ENCODE measurements at regions not wholly inside any gene's neighbourhood (a gene's known extent, or its start where the extent isn't known, plus 50 kb on each side); places are given as distances from the start of the nearest gene placed in this dataset.
"Not testable (repeated sequence)": the region's sequence is repeated elsewhere in the genome, so short reads cannot be mapped to it uniquely, and the experiment has no call there.

DNA sequence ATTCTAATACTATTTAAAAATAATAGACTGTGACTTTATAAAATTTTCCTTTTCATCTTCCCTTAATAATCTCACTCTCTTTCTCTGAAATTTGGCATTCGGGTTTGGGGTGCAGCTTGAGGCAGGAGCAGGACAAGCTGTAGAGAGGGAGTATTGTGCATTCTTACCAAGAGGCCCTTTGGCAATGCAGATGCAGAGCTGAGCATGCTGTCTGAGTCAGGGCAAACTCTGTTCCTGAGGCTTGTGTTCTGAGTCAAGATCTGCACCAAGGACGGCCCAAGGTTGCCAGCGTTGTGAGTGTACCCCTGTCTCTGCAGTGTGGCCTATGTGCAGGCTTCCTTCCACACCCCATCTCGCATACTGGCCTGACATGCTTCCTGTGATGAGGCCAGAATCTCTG lies 343.8 kb upstream of the FRG2C start:
- TF ChIP-seq, protein P1, sequence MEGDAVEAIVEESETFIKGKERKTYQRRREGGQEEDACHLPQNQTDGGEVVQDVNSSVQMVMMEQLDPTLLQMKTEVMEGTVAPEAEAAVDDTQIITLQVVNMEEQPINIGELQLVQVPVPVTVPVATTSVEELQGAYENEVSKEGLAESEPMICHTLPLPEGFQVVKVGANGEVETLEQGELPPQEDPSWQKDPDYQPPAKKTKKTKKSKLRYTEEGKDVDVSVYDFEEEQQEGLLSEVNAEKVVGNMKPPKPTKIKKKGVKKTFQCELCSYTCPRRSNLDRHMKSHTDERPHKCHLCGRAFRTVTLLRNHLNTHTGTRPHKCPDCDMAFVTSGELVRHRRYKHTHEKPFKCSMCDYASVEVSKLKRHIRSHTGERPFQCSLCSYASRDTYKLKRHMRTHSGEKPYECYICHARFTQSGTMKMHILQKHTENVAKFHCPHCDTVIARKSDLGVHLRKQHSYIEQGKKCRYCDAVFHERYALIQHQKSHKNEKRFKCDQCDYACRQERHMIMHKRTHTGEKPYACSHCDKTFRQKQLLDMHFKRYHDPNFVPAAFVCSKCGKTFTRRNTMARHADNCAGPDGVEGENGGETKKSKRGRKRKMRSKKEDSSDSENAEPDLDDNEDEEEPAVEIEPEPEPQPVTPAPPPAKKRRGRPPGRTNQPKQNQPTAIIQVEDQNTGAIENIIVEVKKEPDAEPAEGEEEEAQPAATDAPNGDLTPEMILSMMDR (IDR thresholded peaks at IDR 0.05; ENCODE audit: control insufficient read depth, extremely low read depth, insufficient read depth): no peak
- no peak overlapping the region for H3K4me3 ChIP-seq (ENCODE audit: low read depth, low read length)
- no peak for DNase-seq (ENCODE audit: low read depth)

DNA sequence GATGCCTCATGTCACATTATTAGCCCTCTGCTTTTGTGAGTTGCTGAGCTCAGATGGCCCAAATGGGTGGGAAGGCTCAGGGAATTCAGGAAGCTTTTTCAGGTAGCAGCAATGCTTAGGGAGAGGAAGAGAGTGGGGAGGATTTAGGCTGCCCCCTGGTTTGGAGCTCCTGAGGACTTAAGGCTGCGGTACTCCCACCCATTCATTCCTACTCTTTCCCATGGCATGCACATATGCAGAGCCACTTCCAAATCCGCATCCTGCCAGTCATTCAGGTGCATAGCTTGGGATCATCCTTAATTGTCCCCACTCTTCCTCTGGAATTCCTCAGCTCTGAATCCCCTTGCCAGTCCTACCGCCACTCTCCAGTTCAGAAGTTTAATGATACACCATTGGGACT lies 343.1 kb upstream of the FRG2C start:
- TF ChIP-seq, protein P1 (IDR thresholded peaks at IDR 0.05; ENCODE audit: control insufficient read depth, extremely low read depth, insufficient read depth): no peak
- DNase-seq (ENCODE audit: low read depth): no peak

DNA sequence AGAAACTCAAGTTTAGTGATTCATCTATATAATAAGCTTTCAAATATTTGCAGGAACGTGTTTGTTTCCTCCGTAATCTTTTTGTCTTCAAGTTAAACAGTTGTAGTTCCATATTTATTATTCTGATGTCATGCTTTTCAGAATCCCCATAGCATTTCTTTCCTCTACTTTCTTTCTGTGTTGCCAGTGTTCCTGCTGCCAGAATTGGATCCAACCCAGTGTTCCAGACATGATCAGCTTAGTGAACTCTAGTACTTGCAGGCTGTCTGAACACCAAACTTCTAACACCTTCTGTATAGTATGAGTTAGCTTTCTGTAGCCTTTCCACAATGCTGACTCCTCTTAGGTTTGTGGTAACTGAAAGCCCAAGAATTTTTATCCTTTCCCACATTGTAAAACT lies 340.2 kb upstream of the FRG2C start:
- DNase-seq (ENCODE audit: low read depth); H3K4me3 ChIP-seq (ENCODE audit: low read depth, low read length): not testable (repeated sequence)

More for the DNA sequence above, 343.1 kb upstream of the FRG2C start:
- no peak overlapping the region for H3K4me3 ChIP-seq (ENCODE audit: low read depth, low read length)

DNA sequence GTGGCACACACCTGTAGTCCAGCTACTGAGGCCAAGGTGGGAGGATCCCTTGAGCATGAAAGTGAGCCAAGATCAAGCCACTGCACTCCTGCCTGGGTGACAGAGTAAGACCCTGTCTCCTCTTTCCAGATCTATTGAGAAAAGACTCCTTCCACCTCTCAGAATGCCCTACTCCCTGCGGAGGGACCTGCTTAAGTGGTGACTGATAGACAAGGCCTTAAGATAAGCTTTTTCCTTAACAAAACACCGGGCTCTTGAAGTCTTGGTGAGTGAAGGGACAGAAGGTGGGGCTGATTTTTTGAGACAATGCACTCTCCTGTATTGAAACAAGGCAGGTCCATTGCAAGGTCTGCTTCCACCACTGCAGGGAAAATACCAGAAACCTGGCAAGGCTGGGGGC lies 338.4 kb upstream of the FRG2C start:
- no peak for DNase-seq (ENCODE audit: low read depth)
- no peak overlapping the region for H3K4me3 ChIP-seq (ENCODE audit: low read depth, low read length)
- TF ChIP-seq, protein P1 (IDR thresholded peaks at IDR 0.05; ENCODE audit: control insufficient read depth, extremely low read depth, insufficient read depth): no peak

DNA sequence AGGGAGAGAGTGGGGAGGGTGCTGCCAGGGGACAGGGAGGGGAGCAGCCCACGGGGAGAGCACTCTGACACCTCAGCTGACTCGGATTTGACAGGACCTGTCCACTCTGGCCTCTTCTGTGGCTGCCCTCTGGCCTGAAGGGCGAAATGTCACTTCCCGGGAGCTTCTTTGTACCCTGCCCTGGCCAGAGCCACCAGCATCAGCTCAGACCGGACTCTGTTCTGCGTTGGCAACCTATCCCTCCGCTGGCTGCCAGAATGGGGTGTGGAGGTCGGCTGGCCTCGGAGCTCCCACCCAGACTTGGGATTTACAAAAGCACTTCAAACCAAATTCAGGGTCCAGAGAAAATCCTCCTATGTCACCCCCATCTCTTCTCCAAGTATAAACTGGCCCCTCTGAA lies 336.7 kb upstream of the FRG2C start:
- TF ChIP-seq, protein P1 (IDR thresholded peaks at IDR 0.05; ENCODE audit: control insufficient read depth, extremely low read depth, insufficient read depth): no peak
- no peak overlapping the region for H3K4me3 ChIP-seq (ENCODE audit: low read depth, low read length)
- DNase-seq (ENCODE audit: low read depth): no peak

DNA sequence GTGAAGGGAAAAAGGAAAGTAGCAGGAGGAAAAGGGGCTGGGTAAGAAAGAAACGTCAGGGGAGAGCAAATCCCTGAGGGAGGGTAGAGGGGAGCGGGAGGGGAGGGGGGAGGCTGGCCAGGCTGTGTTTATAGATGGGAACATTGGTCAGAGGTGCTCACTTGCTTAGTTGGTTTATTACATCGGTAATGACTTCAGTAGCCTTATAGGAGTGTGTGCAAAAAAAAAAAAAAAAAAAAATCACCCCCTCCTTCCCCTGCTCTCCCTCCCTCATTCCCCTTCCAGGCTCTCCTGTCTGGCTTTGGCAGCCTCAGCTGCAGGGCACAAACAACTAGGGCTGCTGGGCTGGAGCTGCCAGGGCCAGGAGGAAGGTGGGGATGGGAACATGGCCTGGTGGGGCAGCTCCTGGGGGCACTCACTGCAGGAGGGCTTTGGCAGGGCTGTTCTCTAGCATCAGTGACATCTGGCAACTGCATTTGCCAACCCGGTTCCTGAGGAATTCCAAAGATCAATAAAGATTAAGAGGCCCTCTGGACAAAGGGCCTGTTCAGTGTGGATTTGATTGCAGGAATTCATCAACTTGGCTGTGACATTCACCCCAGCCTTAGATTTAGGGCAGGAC lies 334.5 kb upstream of the FRG2C start:
- DNase-seq (ENCODE audit: low read depth): peak; percentile 7
- TF ChIP-seq, protein P1 (IDR thresholded peaks at IDR 0.05; ENCODE audit: control insufficient read depth, extremely low read depth, insufficient read depth): no peak
- H3K4me3 ChIP-seq (ENCODE audit: low read depth, low read length): no peak overlapping the region

DNA sequence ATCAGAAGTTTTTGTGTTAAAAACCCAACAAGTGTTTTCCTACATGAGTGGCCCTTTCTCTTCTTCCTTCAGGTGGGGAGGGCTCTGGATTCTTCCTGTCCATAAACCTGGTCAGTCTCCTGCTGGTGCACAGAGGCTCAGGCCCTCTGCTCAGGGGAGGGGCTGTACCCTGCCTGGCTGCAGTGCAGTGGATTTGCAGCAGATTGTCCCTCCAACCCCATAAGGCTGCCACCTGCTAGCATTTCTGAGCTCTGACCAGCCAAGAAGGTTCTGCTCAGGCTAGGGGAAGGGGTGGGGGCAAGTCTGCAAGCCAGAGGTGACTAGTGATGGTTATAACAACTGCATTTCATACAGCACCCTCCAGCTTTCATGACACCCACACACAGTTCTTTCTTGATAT lies 333.7 kb upstream of the FRG2C start:
- not testable (repeated sequence) for H3K4me3 ChIP-seq (ENCODE audit: low read depth, low read length); DNase-seq (ENCODE audit: low read depth)

DNA sequence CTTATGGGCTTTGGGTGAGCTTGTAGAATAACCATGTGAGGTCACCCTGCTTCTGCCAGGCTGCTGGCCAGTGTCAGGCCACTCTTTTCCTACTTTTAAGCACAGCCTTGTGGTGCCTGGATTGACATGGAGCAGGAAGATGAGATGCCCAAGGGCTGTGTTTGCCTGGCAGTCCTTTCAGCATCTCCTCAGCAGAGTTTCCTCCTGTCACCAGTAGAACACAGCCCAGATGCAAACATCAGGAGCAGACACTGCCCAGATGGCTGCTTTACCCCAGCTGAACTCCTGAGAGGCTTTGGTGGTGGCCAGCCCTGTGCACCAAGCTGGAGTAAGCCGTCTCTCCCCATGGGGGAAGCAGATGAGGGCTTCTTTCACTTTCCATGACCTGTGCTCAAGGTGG lies 332.0 kb upstream of the FRG2C start:
- not testable (repeated sequence) for H3K4me3 ChIP-seq (ENCODE audit: low read depth, low read length); DNase-seq (ENCODE audit: low read depth)

DNA sequence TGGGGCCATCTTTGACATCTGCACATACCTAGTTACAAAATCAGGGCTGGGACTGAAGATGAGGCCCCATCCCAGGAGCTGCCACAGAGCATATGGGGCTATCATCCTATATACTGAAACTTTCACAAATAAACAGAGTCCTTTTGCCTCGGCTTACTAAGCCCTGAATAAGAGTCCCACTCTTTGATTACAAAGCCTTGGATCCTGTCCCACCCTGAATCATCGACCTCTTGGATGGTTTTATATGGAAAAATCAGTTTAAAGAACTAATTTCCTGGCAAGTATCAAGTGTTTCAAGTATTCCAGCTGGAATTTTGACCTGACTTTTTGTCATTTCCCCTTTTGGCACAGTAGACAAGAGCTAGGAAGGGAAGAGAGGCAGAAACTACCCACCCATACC lies 331.3 kb upstream of the FRG2C start:
- no peak for DNase-seq (ENCODE audit: low read depth)
- H3K4me3 ChIP-seq (ENCODE audit: low read depth, low read length): no peak overlapping the region
- TF ChIP-seq, protein P1 (IDR thresholded peaks at IDR 0.05; ENCODE audit: control insufficient read depth, extremely low read depth, insufficient read depth): no peak

All from LNCaP clone FGC (cell line).